HFF-Myc (cell line): ENCODE measurements at regions not wholly inside any gene's neighbourhood (a gene's known extent, or its start where the extent isn't known, plus 50 kb on each side); places are given as distances from the start of the nearest gene placed in this dataset.

Experiments used
- DNase-seq: peaks from one replicate; pipeline ENCODE4 v3.0.0-alpha.2; 2011; ENCODE audit warnings: low read depth; ENCODE audit errors: extremely low read depth
- H3K4me3 ChIP-seq: replicated peaks from 2 replicates; pipeline ENCODE4 v1.5.1; 2011; ENCODE audit warnings: low read depth, mild to moderate bottlenecking, control low read depth, low read length
- CTCF ChIP-seq: IDR thresholded peaks from 2 replicates; pipeline ENCODE4 v1.5.1; 2012; ENCODE audit warnings: mild to moderate bottlenecking, low read depth, low read length, control low read depth; ENCODE audit errors: missing control alignments

GRCh38 chr2:164371916-164372315 is 249.4 kb downstream of the GRB14 start:
- no peak overlapping the region for H3K4me3 ChIP-seq
- TF ChIP-seq CTCF: no peak
- DNase-seq: no peak

- no peak for TF ChIP-seq CTCF
- no peak for DNase-seq
- no peak overlapping the region for H3K4me3 ChIP-seq
These were observed 251.9 kb downstream of the GRB14 start for GRCh38 chr2:164369366-164369765.

GRCh38 chr2:164368896-164369295 is 252.4 kb downstream of the GRB14 start:
- DNase-seq: no peak
- H3K4me3 ChIP-seq: no peak overlapping the region
- no peak for TF ChIP-seq CTCF

GRCh38 chr2:164363646-164364045 is 257.6 kb downstream of the GRB14 start:
- no peak for DNase-seq
- no peak overlapping the region for H3K4me3 ChIP-seq
- TF ChIP-seq CTCF: no peak

GRCh38 chr2:164351536-164351935 is 269.7 kb downstream of the GRB14 start:
- TF ChIP-seq CTCF: no peak
- no peak for DNase-seq
- no peak overlapping the region for H3K4me3 ChIP-seq

- DNase-seq: no peak
These were observed 285.3 kb downstream of the GRB14 start for GRCh38 chr2:164335947-164336346.

More at GRCh38 chr2:164335947-164336346, 285.3 kb downstream of the GRB14 start:
- no peak for TF ChIP-seq CTCF
- H3K4me3 ChIP-seq: no peak overlapping the region
